ENCODE measurements at regions not wholly inside any gene's neighbourhood (a gene's known extent, or its start where the extent isn't known, plus 50 kb on each side); places are given as distances from the start of the nearest gene placed in this dataset.

DNA sequence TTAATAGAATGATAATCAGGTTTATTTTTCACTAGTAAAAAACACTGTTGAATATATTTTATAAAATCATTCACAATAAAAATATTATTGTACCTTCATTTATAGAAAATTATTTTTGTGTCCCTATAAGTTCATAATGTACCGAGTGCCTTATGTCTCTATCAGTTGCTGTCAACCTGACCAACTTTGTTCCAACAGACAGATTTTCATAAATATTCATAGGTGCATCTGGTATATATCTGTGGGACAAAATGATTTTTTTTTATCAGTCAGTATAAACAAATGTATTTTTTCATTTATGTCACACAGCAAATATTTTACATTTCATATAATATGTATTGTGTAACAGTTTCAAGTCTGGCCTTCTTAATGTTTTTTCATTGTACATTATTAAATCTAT, 195.9 kb downstream of the HGF start:
- POLR2A ChIA-PET = no interaction called here
- Histone ChIP-seq H3K4me3 (ENCODE audit: control extremely low read depth in 1 of 5, extremely low read depth in 1 of 5, insufficient read depth in 1 of 5, low read depth in 2 of 5, low read length in 4 of 5) (no peak overlapping the region), H3K36me3 (replicated peaks in 1 of 2; ENCODE audit: control extremely low read depth in 1 of 2, control insufficient read depth in 1 of 2, extremely low read depth in 1 of 2, insufficient read depth in 2 of 2, low read length in 1 of 2) (no peaks in the 10 kb centered on the region), H3K4me2 (replicated peaks; ENCODE audit: low read depth, low read length, poor library complexity, severe bottlenecking) (no peak overlapping the region), H2AFZ (ENCODE audit: insufficient read depth, low read depth, low read length, poor library complexity, severe bottlenecking) (no peak overlapping the region), H4K20me1 (ENCODE audit: control insufficient read depth, insufficient read depth, low read length, poor library complexity, severe bottlenecking) (no peaks in the 10 kb centered on the region), H3K27me3 (replicated peaks in 1 of 4; ENCODE audit: control extremely low read depth in 1 of 4, control insufficient read depth in 3 of 4, insufficient read depth in 4 of 4, low read length in 3 of 4) (no peaks in the 10 kb centered on the region), H3K9ac (ENCODE audit: low read length) (no peak overlapping the region), H3K27ac (ENCODE audit: low read length in 2 of 2) (no peak overlapping the region), H3K79me2 (ENCODE audit: control insufficient read depth, insufficient read depth, low read length) (no peaks in the 10 kb centered on the region), H3K9me3 (ENCODE audit: control extremely low read depth in 1 of 3, control insufficient read depth in 2 of 3, insufficient read depth in 1 of 3, low read length in 2 of 3) (no peaks in the 10 kb centered on the region), H3K4me1 (ENCODE audit: control insufficient read depth in 2 of 2, insufficient read depth in 2 of 2, low read length in 2 of 2) (no peaks in the 10 kb centered on the region)
- Mint-ChIP-seq H3K4me1 (no peaks in the 10 kb centered on the region), H3K27me3 (no peaks in the 10 kb centered on the region), H3K27ac (no peak overlapping the region), H3K4me3 (no peak overlapping the region), H3K9me3 (ENCODE audit: insufficient read depth) (no peaks in the 10 kb centered on the region)
- CTCF ChIA-PET = no interaction called here
- TF ChIP-seq EZH2 (IDR thresholded peaks at IDR 0.05; ENCODE audit: borderline replicate concordance, insufficient read depth, low read depth, low read length, poor library complexity, severe bottlenecking) = no peak
- TF ChIP-seq, protein P1, sequence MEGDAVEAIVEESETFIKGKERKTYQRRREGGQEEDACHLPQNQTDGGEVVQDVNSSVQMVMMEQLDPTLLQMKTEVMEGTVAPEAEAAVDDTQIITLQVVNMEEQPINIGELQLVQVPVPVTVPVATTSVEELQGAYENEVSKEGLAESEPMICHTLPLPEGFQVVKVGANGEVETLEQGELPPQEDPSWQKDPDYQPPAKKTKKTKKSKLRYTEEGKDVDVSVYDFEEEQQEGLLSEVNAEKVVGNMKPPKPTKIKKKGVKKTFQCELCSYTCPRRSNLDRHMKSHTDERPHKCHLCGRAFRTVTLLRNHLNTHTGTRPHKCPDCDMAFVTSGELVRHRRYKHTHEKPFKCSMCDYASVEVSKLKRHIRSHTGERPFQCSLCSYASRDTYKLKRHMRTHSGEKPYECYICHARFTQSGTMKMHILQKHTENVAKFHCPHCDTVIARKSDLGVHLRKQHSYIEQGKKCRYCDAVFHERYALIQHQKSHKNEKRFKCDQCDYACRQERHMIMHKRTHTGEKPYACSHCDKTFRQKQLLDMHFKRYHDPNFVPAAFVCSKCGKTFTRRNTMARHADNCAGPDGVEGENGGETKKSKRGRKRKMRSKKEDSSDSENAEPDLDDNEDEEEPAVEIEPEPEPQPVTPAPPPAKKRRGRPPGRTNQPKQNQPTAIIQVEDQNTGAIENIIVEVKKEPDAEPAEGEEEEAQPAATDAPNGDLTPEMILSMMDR (IDR thresholded peaks at IDR 0.05) = no peak
- intact Hi-C loops (cut with micrococcal nuclease) = no loop called here
- WGBS (ENCODE audit: insufficient coverage) = no CpG with 5 or more reads among the region's 1 CpG
- ATAC-seq (ENCODE audit: low read depth) (no peak), DNase-seq (no peak)

DNA sequence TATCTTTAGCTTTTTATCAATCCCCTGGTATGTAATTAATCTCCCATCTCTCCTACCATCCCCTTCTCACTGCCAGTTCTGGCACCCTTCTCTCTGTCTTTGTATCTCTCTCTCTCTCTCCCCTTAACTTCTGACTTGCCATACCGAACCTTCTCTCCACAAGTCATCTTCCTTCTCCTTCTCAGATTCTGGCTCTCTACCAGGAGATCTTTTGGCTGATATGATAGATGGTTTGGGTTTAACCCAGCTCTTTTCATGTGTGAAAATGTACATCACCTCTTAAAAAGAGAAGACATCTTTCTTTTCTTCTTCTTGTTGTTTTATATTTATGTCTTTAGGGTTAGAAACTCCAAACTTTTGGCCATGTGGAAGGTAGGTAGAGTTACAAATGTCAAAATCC, 196.7 kb downstream of the HGF start:
- no peaks in the 10 kb centered on the region for H3K27me3 ChIP-seq (replicated peaks in 1 of 4; ENCODE audit: control extremely low read depth in 1 of 4, control insufficient read depth in 3 of 4, insufficient read depth in 4 of 4, low read length in 3 of 4)
- ChIA-PET POLR2A (no interaction called here), CTCF (no interaction called here)
- no peak overlapping the region for H3K27ac ChIP-seq (ENCODE audit: low read length in 2 of 2)
- DNase-seq (no peak), ATAC-seq (ENCODE audit: low read depth) (no peak)
- no peak overlapping the region for H3K27ac Mint-ChIP-seq
- no peaks in the 10 kb centered on the region for H3K36me3 ChIP-seq (replicated peaks in 1 of 2; ENCODE audit: control extremely low read depth in 1 of 2, control insufficient read depth in 1 of 2, extremely low read depth in 1 of 2, insufficient read depth in 2 of 2, low read length in 1 of 2)
- H3K9me3 ChIP-seq (ENCODE audit: control extremely low read depth in 1 of 3, control insufficient read depth in 2 of 3, insufficient read depth in 1 of 3, low read length in 2 of 3) = no peaks in the 10 kb centered on the region
- TF ChIP-seq, protein P1 (IDR thresholded peaks at IDR 0.05) = no peak
- no peak for TF ChIP-seq EZH2 (IDR thresholded peaks at IDR 0.05; ENCODE audit: borderline replicate concordance, insufficient read depth, low read depth, low read length, poor library complexity, severe bottlenecking)
- intact Hi-C loops (cut with micrococcal nuclease) = no loop called here
- H3K4me1 Mint-ChIP-seq = no peaks in the 10 kb centered on the region
- H3K4me1 ChIP-seq (ENCODE audit: control insufficient read depth in 2 of 2, insufficient read depth in 2 of 2, low read length in 2 of 2) = no peaks in the 10 kb centered on the region
- no CpG with 5 or more reads among the region's 1 CpG for WGBS (ENCODE audit: insufficient coverage)
- no peak overlapping the region for H2AFZ ChIP-seq (ENCODE audit: insufficient read depth, low read depth, low read length, poor library complexity, severe bottlenecking)
- no peak overlapping the region for H3K4me3 ChIP-seq (ENCODE audit: control extremely low read depth in 1 of 5, extremely low read depth in 1 of 5, insufficient read depth in 1 of 5, low read depth in 2 of 5, low read length in 4 of 5)
- H3K4me2 ChIP-seq (replicated peaks; ENCODE audit: low read depth, low read length, poor library complexity, severe bottlenecking) = no peak overlapping the region
- no peaks in the 10 kb centered on the region for H3K9me3 Mint-ChIP-seq (ENCODE audit: insufficient read depth)
- H3K27me3 Mint-ChIP-seq = no peaks in the 10 kb centered on the region
- no peak overlapping the region for H3K9ac ChIP-seq (ENCODE audit: low read length)
- H4K20me1 ChIP-seq (ENCODE audit: control insufficient read depth, insufficient read depth, low read length, poor library complexity, severe bottlenecking) = no peaks in the 10 kb centered on the region
- no peaks in the 10 kb centered on the region for H3K79me2 ChIP-seq (ENCODE audit: control insufficient read depth, insufficient read depth, low read length)
- no peak overlapping the region for H3K4me3 Mint-ChIP-seq

Measured in B cell (primary cell).